SK-N-SH treated with all-trans-retinoic acid at 6 μM for 48 hours (cell line): ENCODE measurements at regions not wholly inside any gene's neighbourhood (a gene's known extent, or its start where the extent isn't known, plus 50 kb on each side); places are given as distances from the start of the nearest gene placed in this dataset.

Experiments
- ATAC-seq: fragments of 200-7000 bp; cut with Tn5 transposase; 3 replicates; pipeline ENCODE4 v1.9.1; 2020; ENCODE audit warnings: mild to moderate bottlenecking, moderate library complexity
- BACH2 ChIP-seq: fragments of 250-450 bp; sonication (Bioruptor Pico); IDR thresholded peaks from 2 replicates; pipeline ENCODE4 v1.9.0; 2021; ENCODE audit warnings: mild to moderate bottlenecking, borderline replicate concordance
- CREB5 ChIP-seq: fragments of 250-450 bp; sonication (Bioruptor Pico); IDR thresholded peaks from 2 replicates; pipeline ENCODE4 v1.5.1; 2020; ENCODE audit warnings: low read depth, mild to moderate bottlenecking, moderate library complexity
- CSDC2 ChIP-seq: fragments of 250-450 bp; sonication (Bioruptor Pico); IDR thresholded peaks from 2 replicates; pipeline ENCODE4 v1.5.0; 2020; ENCODE audit warnings: mild to moderate bottlenecking, moderate library complexity
- CSRNP3 ChIP-seq: fragments of 250-450 bp; sonication (Bioruptor Pico); IDR thresholded peaks from 2 replicates; pipeline ENCODE4 v1.5.1; 2021; ENCODE audit warnings: mild to moderate bottlenecking, moderate library complexity
- ESRRG ChIP-seq: fragments of 250-450 bp; sonication (Bioruptor Pico); IDR thresholded peaks from 2 replicates; pipeline ENCODE4 v1.6.1; 2021; ENCODE audit warnings: mild to moderate bottlenecking
- GLIS3 ChIP-seq: fragments of 250-450 bp; sonication (Bioruptor Pico); IDR thresholded peaks from 2 replicates; pipeline ENCODE4 v1.5.0; 2020; ENCODE audit warnings: mild to moderate bottlenecking, moderate library complexity
- ISL1 ChIP-seq: fragments of 250-450 bp; sonication (Bioruptor Pico); IDR thresholded peaks from 2 replicates; pipeline ENCODE4 v2.1.2; 2022; ENCODE audit warnings: mild to moderate bottlenecking, moderate library complexity
- OSR1 ChIP-seq: fragments of 250-450 bp; sonication (Bioruptor Pico); IDR thresholded peaks from 2 replicates; pipeline ENCODE4 v1.8.0; 2022; ENCODE audit warnings: moderate library complexity, mild to moderate bottlenecking, inconsistent platforms
- POU6F1 ChIP-seq: fragments of 250-450 bp; sonication (Bioruptor Pico); IDR thresholded peaks from 2 replicates; pipeline ENCODE4 v1.8.0; 2021; ENCODE audit warnings: low read depth, mild to moderate bottlenecking, moderate library complexity, borderline replicate concordance
- PPARA ChIP-seq: fragments of 250-450 bp; sonication (Bioruptor Pico); IDR thresholded peaks from 2 replicates; pipeline ENCODE4 v1.5.0; 2020; ENCODE audit warnings: mild to moderate bottlenecking, borderline replicate concordance
- RARB ChIP-seq: fragments of 250-450 bp; sonication (Bioruptor Pico); IDR thresholded peaks from 2 replicates; pipeline ENCODE4 v1.8.0; 2021; ENCODE audit warnings: mild to moderate bottlenecking, moderate library complexity
- SNAI2 ChIP-seq: fragments of 250-450 bp; sonication (Bioruptor Pico); IDR thresholded peaks from 2 replicates; pipeline ENCODE4 v1.5.0; 2020; ENCODE audit warnings: mild to moderate bottlenecking, moderate library complexity
- TCF4 ChIP-seq: fragments of 250-450 bp; sonication (Bioruptor Pico); IDR thresholded peaks from 2 replicates; pipeline ENCODE4 v1.8.0; 2021; ENCODE audit warnings: mild to moderate bottlenecking, moderate library complexity, borderline replicate concordance
- TOX ChIP-seq: fragments of 250-450 bp; sonication (Bioruptor Pico); IDR thresholded peaks from 2 replicates; pipeline ENCODE4 v1.8.0; 2021; ENCODE audit warnings: mild to moderate bottlenecking, moderate library complexity, borderline replicate concordance
- ZC3H10 ChIP-seq: fragments of 250-450 bp; sonication (Bioruptor Pico); IDR thresholded peaks from 2 replicates; pipeline ENCODE4 v1.5.1; 2021; ENCODE audit warnings: mild to moderate bottlenecking, moderate library complexity
- ZFP3 ChIP-seq: fragments of 250-450 bp; sonication (Bioruptor Pico); IDR thresholded peaks from 2 replicates; pipeline ENCODE4 v1.5.0; 2020; ENCODE audit warnings: mild to moderate bottlenecking, moderate library complexity
- ZFP30 ChIP-seq: fragments of 450-650 bp; formaldehyde crosslinking; IDR thresholded peaks from 2 replicates; pipeline ENCODE4 v1.5.0; 2022; ENCODE audit warnings: mild to moderate bottlenecking, moderate library complexity
- ZNF70 ChIP-seq: fragments of 450-650 bp; formaldehyde crosslinking; IDR thresholded peaks from 2 replicates; pipeline ENCODE4 v1.5.0; 2020; ENCODE audit warnings: mild to moderate bottlenecking, moderate library complexity
- ZNF8 ChIP-seq: fragments of 450-650 bp; formaldehyde crosslinking; IDR thresholded peaks from 2 replicates; pipeline ENCODE4 v1.5.0; 2020; ENCODE audit warnings: mild to moderate bottlenecking, moderate library complexity
- TF ChIP-seq, protein P1 (sequence below): fragments of 250-450 bp; sonication (Bioruptor Pico); IDR thresholded peaks from 2 replicates; pipeline ENCODE4 v1.5.0; 2020; ENCODE audit warnings: mild to moderate bottlenecking, moderate library complexity

DNA sequence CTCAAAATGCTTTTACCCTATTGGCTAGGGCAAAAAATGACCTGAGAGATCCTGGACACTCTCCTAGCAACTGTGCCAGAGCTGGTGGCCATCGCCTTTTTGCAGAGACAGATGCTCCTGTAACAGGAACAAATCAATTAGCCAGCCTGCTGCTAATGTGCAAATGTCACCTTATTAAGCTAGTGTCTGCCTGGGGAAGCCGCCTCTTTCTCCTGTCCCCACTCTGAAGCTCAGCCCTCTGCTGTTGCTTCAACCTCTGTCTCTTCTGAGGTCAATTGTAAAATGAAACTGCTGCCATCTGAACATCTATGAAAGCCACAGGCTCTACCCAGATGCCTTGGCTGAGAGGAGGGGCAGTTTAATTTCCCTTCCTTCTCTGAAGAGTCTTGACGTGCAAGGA is 85.5 kb upstream of the CACNA1E start:
- TF ChIP-seq BACH2 (CRISPR knock-in tag) (no peak), TOX (CRISPR knock-in tag) (no peak), POU6F1 (CRISPR knock-in tag) (no peak), CREB5 (CRISPR knock-in tag) (no peak), ISL1 (no peak), OSR1 (no peak), CSDC2 (CRISPR knock-in tag) (no peak), ZC3H10 (CRISPR knock-in tag) (no peak), RARB (CRISPR knock-in tag) (no peak), TCF4 (CRISPR knock-in tag) (no peak), CSRNP3 (no peak), ESRRG (CRISPR knock-in tag) (no peak), ZNF8 (CRISPR knock-in tag) (no peak), ZFP30 (CRISPR knock-in tag) (no peak), ZNF70 (CRISPR knock-in tag) (no peak), PPARA (CRISPR knock-in tag) (no peak), ZFP3 (CRISPR knock-in tag) (no peak)
- TF ChIP-seq, protein P1, sequence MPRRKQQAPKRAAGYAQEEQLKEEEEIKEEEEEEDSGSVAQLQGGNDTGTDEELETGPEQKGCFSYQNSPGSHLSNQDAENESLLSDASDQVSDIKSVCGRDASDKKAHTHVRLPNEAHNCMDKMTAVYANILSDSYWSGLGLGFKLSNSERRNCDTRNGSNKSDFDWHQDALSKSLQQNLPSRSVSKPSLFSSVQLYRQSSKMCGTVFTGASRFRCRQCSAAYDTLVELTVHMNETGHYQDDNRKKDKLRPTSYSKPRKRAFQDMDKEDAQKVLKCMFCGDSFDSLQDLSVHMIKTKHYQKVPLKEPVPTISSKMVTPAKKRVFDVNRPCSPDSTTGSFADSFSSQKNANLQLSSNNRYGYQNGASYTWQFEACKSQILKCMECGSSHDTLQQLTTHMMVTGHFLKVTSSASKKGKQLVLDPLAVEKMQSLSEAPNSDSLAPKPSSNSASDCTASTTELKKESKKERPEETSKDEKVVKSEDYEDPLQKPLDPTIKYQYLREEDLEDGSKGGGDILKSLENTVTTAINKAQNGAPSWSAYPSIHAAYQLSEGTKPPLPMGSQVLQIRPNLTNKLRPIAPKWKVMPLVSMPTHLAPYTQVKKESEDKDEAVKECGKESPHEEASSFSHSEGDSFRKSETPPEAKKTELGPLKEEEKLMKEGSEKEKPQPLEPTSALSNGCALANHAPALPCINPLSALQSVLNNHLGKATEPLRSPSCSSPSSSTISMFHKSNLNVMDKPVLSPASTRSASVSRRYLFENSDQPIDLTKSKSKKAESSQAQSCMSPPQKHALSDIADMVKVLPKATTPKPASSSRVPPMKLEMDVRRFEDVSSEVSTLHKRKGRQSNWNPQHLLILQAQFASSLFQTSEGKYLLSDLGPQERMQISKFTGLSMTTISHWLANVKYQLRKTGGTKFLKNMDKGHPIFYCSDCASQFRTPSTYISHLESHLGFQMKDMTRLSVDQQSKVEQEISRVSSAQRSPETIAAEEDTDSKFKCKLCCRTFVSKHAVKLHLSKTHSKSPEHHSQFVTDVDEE = no peak
- ATAC-seq = no peak

DNA sequence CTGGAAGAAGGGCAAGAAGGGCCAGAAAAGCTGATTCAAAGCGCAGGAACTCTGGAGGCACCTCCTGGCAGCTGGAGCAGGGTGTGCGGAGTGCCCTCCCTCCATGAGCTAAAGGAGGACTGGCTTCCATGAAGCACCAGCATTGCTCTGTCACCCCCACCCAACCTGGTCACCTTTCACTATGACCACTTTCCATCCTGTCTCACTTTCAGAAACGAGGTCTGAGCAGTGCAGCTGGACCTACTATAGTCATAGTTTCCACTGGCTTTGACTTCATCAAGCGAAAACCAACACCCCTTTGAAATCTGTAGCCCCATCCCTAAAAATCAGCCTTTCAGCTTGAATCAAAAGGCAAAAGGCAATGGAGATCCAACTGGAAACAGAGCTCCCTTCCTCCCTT is 84.8 kb upstream of the CACNA1E start:
- TF ChIP-seq ZC3H10 (CRISPR knock-in tag) (no peak), OSR1 (no peak), CSRNP3 (no peak), TCF4 (CRISPR knock-in tag) (no peak), BACH2 (CRISPR knock-in tag) (no peak), PPARA (CRISPR knock-in tag) (no peak), SNAI2 (CRISPR knock-in tag) (no peak)
- no peak for ATAC-seq

DNA sequence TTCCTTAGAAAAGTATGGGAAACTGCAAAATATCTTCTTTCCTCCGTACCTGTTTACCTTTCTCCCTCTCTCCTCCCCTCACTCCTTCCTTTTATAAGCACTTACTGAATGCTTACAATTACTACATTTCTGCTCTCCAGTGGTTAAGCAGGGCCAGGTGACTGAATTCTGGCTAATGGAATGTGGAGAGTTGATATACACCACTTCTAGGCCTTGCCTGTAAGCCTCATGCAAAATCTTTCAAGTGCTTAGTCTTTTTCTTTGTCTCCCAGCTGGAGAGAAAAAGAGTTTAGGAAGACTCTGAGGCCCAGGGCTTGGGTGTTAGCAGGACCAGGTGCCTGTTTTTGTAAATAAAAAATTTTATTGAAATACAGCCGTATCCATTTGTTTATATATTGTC is 77.7 kb upstream of the CACNA1E start:
- ATAC-seq = no peak
- TF ChIP-seq RARB (CRISPR knock-in tag) = no peak
- no peak for TF ChIP-seq TOX (CRISPR knock-in tag)
- no peak for TF ChIP-seq ZNF8 (CRISPR knock-in tag)
- no peak for TF ChIP-seq CSRNP3
- TF ChIP-seq ZNF70 (CRISPR knock-in tag) = no peak
- no peak for TF ChIP-seq ESRRG (CRISPR knock-in tag)
- no peak for TF ChIP-seq GLIS3 (CRISPR knock-in tag)
- no peak for TF ChIP-seq TCF4 (CRISPR knock-in tag)
- no peak for TF ChIP-seq BACH2 (CRISPR knock-in tag)
- TF ChIP-seq ZFP30 (CRISPR knock-in tag) = no peak
- TF ChIP-seq ZC3H10 (CRISPR knock-in tag) = no peak
